Posterior cingulate gyrus (tissue), 11 donors: ENCODE measurements at regions not wholly inside any gene's neighbourhood (a gene's known extent, or its start where the extent isn't known, plus 50 kb on each side); places are given as distances from the start of the nearest gene placed in this dataset.
"Not testable (repeated sequence)": the region's sequence is repeated elsewhere in the genome, so short reads cannot be mapped to it uniquely, and the experiment has no call there.

Experiments used
- DNase-seq, 10 donors: peaks; one replicate each; pipeline versions ENCODE4 v3.0.0 to v3.0.0-alpha.2; 2020 to 2021; ENCODE audit warnings: mixed read lengths in 3 of 10
- intact Hi-C: fragments of 100-400 bp; cut with DNase I; formaldehyde crosslinking; loops from one replicate; pipeline ENCODE4 v1.15.1; 2023

DNA sequence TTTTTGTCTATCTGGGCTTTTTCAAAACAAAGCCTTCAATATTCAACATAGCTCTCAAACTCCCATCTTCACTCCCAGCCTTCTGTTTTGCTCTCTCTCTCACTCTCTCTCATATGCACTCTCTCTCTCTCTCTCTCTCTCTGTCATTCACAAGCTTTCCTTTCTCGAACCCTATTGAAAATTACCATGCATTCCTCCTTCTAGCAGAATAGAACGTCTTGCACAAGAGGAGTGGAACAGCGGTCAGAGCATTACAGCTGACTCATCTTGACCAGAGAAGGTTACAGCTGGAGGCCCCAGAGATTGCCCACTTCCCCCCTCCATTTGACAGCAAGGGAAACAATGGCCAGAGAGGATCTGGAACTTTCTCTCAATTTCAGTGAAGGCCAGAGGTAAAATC, 51.0 kb upstream of the LIFR start:
- intact Hi-C loops, result no loop called here
- DNase-seq, result no peak

DNA sequence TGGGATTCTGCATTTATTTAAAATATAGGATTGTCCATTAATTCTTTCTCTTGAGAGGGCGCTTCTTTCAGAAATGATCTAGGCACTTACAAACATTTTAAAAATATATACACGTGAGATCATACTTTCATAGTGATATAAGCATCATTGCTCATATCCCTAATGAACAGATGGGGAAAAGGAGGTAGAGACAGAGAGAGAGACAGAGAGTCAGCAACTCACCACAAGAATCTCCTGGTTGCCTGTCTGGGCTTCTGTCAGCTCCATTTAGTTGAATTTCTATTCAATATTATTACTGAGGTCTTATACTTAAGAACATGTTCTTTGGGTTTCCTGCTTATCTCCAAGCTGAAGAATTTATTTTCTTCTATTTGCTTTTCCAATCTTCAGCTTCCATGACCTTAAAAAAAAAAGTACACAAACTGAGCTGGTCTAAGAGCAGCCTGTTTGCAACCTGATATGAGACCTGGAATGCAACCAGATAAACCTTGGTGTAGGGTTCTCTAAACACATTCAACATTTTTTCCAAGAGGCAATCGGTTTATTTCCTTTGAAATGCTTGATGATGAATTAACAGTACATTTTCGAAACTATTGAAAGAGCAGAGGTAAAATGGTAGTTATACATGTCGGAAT, 51.6 kb upstream of the LIFR start:
- intact Hi-C loops, result no loop called here
- DNase-seq, result no peak

DNA sequence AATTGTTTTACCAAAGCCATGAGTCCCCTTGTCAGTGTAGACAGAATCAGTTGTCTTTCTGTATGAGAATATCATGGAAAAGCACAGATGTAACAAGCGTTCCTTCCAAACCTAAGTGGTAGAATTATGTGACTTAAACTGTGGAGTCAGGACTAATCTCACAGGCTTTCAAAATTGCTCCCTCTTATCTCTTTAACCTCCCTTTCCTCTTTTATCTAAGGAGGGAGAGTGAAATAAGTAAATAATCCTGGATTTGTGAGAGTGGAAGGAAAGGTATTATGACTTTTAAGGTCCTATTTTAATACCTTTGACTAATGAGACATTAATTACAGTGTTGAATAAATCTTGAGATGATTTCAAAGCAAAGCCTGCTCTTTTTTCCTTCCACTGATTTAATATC, 52.4 kb upstream of the LIFR start:
- intact Hi-C loops, result no loop called here

DNA sequence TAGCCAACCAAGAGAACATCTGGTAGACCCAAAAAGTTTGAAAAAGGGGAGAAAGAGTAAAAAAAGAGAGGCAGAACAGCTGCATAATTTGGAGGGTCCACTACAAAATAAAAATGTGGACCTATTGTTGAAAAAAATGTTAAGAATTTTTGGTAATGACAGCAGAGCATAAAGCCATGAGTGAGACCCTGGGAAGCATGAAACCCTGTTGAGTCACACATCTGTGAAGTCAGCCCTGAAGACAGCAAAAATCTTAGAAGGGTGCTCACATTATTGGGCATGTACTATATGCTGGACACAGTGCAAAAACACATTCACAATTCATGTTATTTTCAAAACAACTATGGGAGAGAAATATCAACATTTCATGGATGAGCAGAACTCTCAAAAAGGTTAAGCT, 56.4 kb upstream of the LIFR start:
- no peak for DNase-seq
- intact Hi-C loops, result no loop called here

More for the DNA sequence above, 52.4 kb upstream of the LIFR start:
- no peak for DNase-seq

DNA sequence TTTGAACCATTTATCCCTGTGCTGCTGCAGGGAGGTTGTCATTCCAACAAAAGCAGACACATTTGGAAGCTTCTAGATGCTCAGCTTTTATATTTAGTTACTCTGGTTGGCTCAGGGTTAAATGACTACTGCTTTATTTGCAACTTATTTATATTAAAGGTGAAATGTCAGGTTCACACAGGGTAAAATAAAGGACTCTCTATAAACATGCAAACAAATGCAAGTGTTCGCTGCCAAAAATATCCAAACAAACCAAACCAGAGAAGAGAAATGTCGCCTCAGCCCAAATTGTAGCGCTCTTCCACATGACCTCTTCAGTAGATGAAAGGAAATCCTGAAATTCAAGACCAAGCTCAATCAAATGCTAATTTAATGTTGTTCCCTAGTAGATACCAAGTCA, 57.0 kb upstream of the LIFR start:
- intact Hi-C loops, result no loop called here

DNA sequence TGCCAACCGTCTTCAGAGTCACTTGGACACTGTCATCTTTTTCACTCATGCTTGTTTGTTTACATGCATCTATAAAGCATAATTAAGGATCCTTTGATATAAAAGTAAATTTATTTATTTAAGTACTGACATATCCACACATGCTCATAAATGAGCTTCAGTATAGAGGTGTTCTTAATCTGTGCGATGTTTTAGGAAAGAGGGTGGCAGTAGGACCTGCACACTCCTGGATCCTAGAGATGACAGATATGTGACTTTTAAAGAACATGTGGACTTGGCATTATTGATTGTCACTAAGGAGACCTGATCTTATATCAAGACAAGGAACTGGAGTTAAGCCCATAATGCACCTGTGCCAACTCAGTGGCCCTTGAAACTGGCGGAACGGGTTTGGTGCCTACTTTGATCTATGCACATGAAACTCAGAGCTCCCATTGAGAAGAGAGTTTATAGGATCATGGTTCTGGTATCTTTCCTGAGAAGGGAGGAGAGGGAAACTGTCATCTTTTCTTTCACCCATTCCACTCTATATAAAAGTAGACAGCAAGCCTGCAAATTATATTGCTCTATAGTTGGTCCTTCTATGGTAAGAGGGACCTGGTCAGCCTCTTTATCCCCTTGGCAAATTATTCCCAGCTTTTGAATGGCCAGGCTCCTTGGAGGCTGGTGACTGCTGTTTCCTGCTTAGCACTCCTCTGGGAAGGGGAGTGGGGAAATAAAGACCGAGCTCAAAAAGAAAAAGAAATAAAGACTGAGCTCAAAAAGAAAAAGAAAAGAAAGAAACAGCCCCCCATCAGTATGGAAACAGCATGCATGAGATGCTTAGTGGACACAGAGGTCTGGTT, 57.8 kb upstream of the LIFR start:
- intact Hi-C loops, result no loop called here
- no peak for DNase-seq

More for the DNA sequence above, 57.0 kb upstream of the LIFR start:
- DNase-seq, result no peak

DNA sequence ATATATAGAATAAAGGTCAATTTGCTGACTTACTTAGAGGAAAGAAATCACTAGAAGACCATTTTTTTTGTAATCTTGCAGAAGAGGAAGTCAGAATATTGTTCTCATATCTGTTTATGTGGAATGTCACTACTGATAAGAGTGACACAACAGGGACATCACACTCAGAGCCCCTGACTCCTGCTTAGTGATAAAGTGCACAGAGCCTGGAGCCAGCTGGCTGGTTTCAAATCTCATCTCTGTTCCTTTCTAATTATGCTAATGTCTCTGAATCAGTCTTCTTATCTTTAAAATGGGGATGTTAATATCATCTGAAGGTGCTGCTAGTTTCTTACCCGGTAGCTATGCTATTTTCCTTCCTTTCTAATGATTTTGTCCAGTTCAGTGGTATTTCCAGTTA, 58.6 kb upstream of the LIFR start:
- intact Hi-C loops, result no loop called here
- no peak for DNase-seq

DNA sequence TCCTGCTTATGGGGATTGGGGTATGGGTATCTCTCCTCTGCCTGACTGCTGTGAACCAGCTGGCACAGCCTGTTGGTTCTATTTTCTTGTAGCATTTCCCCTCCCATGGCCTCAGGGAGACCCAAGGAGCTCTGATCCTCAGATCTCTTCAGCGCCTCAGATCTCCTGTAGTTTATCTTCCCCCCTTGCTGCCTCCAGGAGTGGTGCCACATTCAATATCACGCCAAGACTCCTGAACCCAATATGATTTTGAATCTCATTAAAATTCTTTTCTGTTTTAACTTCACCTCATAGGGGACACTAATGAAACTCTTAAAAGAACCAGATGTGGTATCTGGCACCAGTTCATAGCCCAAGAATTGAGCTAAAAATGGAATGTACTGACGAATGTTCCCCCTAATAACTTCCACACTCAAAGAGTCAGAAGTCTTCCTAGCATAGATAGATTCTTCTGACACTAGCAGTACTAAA, 59.6 kb upstream of the LIFR start:
- intact Hi-C loops, result no loop called here
- DNase-seq, result no peak

DNA sequence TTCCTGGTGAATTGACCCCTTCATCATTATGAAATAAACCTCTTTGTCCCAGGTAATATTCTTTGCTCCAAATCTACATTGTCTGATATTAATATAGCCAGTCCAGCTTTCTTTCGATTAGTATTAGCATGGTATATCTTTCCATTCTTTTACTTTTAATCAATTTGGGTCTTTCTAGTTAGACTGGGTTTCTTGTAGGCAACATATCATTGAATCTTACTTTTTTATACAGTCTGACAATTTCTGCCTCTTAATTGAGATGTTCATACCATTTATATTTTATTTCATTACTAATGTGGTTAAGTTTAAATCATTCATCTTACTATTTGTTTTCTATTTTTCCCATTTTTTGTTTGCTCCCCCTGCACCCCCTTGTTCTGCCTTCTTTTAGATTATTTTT, 61.7 kb upstream of the LIFR start:
- intact Hi-C loops, result no loop called here

DNA sequence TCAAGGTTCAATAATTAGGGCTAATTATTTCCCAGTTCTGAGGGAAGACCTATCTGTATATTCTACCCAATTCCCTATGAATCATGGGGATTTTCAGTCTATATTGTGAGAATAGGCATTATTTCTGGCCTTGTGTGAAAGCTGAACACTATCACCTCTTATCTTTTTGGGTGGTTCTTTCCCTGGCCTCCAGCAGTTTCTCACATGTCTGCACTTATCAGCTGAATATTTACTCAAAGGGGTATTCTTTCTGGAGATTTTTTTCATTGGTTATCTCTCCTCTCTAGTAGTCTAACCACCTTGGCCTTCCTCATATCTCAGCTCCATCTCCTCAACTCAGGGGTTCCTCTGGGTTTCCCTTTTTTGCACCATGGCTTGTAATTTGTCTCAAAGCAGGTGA, 64.9 kb upstream of the LIFR start:
- intact Hi-C loops, result no loop called here

More for the DNA sequence above, 61.7 kb upstream of the LIFR start:
- DNase-seq, result no peak

DNA sequence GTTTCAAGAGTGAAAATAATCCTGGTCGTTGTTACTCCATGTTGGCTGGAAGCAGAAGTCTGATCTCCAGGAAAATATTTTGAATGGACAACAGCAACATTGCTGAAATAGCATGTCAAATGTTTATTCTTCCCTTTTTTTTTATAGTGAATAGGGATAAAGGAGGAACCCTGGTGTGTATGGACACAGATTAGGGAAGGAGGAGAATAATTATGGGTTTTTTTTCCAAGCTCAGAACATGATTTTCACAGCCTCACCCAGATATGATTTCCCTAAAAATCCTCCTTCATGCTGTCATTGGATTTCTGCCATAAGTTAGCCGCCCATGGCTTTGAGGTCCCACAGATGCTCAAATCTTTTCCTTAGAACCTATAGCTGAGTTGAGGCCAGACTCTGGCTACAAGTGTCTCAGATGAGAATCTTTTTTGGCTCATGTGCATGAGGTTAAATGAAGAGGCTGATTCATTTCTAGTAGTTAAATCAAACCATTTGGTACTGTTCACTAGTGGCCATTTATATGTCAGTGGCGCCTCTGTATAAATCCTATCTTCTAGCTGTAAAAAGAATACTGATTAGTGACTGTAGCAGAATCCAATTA, 65.5 kb upstream of the LIFR start:
- no peak for DNase-seq
- intact Hi-C loops, result no loop called here

More for the DNA sequence above, 64.9 kb upstream of the LIFR start:
- no peak for DNase-seq

DNA sequence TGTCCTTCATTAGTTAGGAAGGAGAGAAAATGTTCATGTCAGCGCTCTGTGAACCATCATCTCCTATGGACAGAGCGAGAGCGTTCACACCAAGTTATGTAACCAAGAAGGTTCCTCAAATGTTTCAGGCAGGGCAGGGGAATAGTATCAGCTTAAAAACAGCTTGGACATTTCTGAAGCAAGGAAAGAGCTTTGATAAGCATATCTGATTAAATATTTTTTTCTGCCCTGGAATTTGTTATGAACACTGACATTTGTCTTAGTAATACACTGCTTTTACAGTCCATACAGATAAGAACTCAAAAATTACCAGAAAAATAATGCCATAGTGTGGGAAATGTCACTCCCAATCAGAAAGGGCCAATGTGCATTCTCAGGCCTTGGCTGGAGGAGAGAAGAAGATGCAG, 66.3 kb upstream of the LIFR start:
- DNase-seq, result no peak
- intact Hi-C loops, result no loop called here

DNA sequence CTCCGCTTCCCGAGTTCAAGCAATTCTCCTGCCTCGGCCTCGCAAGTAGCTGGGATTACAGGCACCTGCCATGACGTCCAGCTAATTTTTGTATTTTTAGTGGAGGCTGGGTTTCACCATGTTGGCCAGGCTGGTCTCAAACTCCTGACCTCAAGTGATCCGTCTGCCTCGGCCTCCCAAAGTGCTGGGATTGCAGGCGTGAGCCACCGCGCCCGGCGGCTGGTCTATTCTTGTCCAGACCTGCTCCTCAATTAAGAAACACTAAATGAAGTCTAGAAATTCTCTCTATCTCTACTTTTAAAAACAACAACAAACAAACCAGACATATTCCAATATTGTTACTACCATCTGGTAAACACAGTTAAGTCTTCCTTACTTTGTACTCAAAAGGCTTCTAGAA, 68.1 kb upstream of the LIFR start:
- intact Hi-C loops, DNase-seq: not testable (repeated sequence)

DNA sequence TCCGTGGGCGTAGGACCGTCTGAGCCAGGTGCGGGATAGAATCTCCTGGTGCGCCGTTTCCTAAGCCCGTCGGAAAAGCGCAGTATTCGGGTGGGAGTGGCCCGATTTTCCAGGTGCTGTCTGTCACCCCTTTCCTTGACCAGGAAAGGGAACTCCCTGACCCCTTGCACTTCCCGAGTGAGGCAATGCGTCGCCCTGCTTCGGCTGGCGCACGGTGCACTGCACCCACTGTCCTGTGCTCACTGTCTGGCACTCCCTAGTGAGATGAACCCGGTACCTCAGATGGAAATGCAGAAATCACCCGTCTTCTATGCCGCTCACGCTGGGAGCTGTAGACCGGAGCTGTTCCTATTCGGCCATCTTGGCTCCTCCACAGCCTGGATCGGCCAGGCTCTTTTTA, 74.9 kb upstream of the LIFR start:
- intact Hi-C loops, result not testable (repeated sequence)

DNA sequence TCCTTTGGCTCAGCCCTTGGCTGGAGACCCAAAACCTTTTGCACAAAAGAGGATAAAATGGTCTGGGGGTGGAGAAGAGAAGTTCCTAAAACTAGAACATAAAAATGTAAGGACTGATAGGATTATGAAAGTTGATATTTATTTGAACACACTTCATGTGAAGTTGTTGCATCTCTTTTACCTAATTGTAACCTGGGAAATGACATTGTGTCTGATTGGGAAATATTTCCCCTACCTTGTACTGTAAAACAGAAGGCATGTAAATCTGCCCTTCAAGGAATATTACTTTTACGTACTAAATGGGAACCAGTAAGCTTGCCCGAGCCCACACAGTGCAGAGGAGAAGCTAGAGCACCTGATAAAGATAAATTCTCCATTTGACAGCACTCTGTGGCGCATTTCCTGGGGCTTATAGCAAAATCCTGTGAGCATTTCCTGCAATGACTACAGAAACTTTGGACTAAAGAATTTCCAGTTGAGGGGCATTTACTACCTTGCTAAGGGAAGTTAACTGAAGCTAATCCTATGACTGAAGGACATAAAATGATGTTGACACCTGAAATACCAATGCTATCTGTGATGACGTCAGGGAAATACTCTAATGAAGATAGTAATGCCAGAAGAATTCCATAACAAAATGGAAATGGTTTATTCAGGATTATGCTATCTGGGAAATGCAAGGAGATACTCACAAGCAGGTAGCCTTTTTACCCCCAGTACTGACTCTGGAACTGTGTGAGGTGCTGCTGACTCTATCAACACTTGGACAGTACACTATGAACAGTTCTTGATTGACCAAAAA, 78.3 kb upstream of the LIFR start:
- intact Hi-C loops, result no loop called here
- no peak for DNase-seq

More for the DNA sequence above, 74.9 kb upstream of the LIFR start:
- DNase-seq, result not testable (repeated sequence)

DNA sequence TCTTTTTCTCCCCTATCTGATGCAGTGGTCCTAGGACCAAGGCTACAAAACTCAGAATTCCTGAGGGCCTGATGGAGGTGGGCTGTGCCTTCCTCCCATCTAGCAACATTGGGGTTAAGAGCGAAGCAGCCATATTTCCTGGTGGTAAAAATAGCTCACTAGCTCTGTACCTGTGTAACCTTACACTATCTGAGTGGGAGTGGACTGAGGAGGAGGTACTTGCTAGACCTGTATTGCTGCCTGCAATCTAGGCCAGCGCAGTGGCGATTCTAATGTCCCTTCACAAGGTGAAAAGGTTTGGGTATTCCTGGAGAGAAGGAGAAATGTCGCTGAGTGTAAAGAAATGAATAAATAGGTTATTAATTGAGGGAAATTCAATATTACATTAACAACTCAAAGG, 80.2 kb upstream of the LIFR start:
- intact Hi-C loops, result no loop called here
- no peak for DNase-seq

DNA sequence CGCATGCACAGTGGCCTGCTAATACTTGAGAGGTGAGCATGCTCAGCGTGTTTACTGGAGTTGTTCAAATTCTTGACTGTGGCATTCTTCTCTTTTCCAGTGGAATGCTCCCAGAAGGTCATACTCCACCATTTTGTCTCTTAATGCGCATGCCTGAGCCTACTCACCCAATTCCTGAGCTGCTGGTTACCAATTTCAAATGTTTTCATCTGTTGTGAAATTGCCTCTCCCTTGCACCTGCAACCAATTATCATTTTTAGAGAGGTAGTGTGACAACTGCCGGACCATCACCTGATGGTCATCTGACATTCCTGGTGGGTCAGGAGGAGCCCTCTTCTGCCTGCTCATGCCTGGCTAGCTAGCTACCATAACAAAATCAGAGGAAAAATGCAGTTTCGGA, 82.2 kb upstream of the LIFR start:
- DNase-seq, result no peak
- intact Hi-C loops, result no loop called here

DNA sequence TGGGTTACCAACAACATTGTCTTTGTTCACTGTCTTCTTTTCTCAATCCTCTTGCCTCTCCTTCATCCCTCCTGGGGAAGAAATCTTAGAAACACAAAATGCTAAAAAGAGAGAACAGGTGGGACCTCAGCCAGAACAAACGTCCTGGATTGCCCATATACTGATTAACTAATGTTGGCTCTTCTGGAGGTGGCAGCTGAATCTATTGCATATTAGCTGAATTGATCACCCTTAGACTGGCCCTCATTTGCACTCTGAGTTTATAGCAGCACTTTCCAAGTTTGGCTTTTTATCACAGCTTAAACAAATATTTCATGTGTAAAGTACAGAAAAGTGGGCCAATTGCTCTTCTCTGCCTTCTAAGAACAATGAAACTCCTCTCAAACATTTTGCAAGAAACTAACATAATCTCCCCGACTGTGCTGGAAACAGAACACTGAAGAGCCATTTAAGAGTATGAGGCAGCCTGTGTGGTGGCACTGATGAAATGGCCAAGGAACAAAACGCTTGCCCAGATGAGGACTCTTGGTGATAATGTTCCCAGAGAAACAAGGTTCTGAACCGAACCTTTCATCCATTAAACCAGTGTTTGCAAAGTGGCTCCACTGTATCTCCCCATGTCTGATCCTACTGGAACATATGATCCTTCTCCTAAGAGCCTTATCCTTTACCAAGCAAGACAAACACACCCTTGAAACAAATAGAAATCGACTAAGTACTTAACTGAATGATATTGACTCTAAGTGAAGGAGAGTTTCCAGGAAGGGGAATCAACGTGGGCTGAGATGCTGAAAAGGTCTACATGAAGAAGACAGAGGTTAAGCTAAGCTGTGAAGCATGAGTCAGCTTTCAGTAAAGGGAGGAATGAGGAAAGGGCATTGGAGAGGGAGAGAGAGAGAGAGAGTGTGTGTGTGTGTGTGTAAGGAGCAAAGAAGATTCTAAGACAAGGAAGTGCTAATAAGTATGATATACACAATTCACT, 83.2 kb upstream of the LIFR start:
- intact Hi-C loops, result no loop called here
- no peak for DNase-seq

DNA sequence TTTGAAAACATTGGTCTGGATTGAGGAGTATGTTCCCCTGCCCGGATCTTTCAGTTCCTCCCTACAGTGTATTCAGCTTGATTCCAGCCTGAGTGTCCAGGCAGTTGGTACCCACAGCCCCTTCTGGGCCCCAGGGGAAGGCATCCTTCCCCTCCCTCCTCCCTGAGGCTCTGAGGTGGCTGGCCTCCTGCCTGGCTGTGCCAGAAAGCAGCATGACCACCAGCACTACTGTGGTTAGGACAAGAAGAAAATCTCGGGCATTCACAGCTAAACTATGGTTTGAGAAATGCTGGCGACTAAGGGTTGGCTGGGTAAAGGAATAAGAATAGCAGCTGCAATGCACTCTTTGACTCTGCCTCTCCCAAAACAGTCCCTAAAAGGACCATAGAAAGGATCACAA, 84.6 kb upstream of the LIFR start:
- intact Hi-C loops, result no loop called here

More for the DNA sequence above, 84.6 kb upstream of the LIFR start:
- peak in 2 of 10 donors; percentile 21 to 68 for DNase-seq
